ENCODE measurements at regions not wholly inside any gene's neighbourhood (a gene's known extent, or its start where the extent isn't known, plus 50 kb on each side); places are given as distances from the start of the nearest gene placed in this dataset.

DNA sequence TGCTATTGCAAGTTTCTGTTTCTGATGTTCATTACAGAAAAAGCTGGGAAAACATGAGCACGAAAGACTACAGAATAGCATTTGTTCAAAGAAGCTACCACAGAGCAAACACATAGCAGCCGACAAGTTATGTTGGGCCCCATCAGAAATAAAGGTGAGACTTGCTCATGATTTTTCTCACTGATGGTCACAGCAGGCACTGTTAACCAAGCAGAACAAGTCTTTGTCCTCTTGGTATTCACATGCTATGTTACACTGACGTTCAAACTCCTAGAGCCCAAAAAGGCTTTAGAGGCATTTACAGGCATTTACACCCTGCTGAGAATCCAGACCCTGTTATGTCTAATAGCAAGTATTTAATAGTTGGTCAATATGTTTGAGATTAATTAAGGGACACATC, 235.0 kb upstream of the HNMT start:
- TF ChIP-seq, protein P1, sequence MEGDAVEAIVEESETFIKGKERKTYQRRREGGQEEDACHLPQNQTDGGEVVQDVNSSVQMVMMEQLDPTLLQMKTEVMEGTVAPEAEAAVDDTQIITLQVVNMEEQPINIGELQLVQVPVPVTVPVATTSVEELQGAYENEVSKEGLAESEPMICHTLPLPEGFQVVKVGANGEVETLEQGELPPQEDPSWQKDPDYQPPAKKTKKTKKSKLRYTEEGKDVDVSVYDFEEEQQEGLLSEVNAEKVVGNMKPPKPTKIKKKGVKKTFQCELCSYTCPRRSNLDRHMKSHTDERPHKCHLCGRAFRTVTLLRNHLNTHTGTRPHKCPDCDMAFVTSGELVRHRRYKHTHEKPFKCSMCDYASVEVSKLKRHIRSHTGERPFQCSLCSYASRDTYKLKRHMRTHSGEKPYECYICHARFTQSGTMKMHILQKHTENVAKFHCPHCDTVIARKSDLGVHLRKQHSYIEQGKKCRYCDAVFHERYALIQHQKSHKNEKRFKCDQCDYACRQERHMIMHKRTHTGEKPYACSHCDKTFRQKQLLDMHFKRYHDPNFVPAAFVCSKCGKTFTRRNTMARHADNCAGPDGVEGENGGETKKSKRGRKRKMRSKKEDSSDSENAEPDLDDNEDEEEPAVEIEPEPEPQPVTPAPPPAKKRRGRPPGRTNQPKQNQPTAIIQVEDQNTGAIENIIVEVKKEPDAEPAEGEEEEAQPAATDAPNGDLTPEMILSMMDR (conservative IDR thresholded peaks at IDR 0.05; ENCODE audit: low read depth), result no peak
- ChIA-PET POLR2A (ENCODE audit: low non-redundant PET) (no interaction called here), CTCF (no interaction called here)
- no peak overlapping the region for H3K27ac ChIP-seq
- no peak for DNase-seq (ENCODE audit: low spot score)

DNA sequence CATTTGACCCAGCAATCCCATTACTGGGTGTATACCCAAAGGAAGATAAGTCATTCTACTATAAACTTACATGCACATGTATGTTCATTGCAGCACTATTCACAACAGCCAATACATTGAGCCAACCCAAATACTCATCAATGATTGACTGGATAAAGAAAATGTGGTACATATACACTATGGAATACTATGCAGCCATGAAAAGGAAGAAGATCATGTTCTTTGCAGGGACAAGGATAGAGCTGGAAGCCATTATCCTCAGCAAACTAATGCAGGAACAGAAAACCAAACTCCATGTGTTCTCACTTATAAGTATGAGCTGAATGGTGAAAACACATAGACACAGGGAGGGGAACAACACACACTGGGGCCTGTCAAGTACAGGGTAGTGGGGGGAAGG, 226.7 kb upstream of the HNMT start:
- no peak for DNase-seq (ENCODE audit: low spot score)
- H3K27ac ChIP-seq, result no peak overlapping the region
- POLR2A ChIA-PET (ENCODE audit: low non-redundant PET), result no interaction called here
- CTCF ChIA-PET, result no interaction called here
- TF ChIP-seq, protein P1 (conservative IDR thresholded peaks at IDR 0.05; ENCODE audit: low read depth), result no peak

DNA sequence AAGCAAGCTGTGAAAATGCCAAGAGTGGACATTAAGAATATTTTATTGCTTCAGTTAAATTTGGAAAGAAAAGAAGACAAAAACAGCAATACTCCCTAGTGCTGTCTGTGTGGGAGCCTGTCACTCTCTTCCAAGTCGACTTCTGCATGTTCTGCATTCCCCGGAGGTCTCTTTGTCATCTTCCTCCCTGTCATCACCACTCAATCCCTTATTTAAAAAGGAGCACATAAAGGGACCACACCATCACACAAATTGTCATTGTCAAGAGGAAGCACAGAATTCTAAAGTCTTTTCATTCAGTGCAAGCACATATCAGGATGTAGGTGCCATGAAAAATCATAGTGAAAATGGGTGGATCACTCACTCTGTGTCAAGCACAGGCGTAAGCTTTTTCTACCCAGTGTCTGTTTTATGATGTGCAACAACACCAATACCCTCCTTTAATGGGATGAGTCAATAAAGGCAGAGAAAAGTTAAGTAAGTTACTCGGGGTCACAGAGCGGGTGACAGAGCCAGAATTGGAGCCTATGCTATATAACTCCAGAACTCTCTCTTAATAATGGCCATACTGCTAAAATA, 222.4 kb upstream of the HNMT start:
- POLR2A ChIA-PET (ENCODE audit: low non-redundant PET), result no interaction called here
- TF ChIP-seq, protein P1 (conservative IDR thresholded peaks at IDR 0.05; ENCODE audit: low read depth), result no peak
- CTCF ChIA-PET, result interaction anchor here (0.5 to 0.8 kb wide), 3 partner anchors 22 to 248 kb away, joined by 3 to 5 read pairs (median 3); no protein-coding TSS in a partner anchor
- no peak overlapping the region for H3K27ac ChIP-seq
- DNase-seq (ENCODE audit: low spot score), result no peak

DNA sequence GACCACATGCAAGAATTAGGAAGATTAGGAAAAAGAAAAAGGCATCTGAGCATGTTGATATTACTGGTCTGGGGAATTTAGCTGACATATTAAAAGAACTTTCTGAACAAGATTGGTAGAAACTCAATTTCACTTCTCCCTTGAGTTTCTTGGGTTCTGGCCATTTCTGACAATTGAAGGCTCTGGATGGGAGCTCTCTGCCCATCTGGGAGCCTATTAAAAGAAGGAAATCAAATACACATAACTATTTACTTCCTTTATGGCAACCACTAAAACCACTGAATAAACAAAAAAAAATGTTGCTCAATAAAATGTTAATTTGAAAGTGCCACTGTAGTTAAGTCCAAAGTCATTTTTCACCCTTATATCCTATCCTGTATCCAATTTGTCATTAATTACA, 216.8 kb upstream of the HNMT start:
- DNase-seq (ENCODE audit: low spot score), result no peak
- H3K27ac ChIP-seq, result no peak overlapping the region
- POLR2A ChIA-PET (ENCODE audit: low non-redundant PET), result no interaction called here
- CTCF ChIA-PET, result no interaction called here
- TF ChIP-seq, protein P1 (conservative IDR thresholded peaks at IDR 0.05; ENCODE audit: low read depth), result no peak

GRCh38 chr2:137748533-137748932, 215.7 kb upstream of the HNMT start:
- ChIA-PET POLR2A (ENCODE audit: low non-redundant PET) (no interaction called here), CTCF (interaction anchor here (0.5 kb wide), 1 partner anchor 15 kb away, joined by 4 read pairs; no protein-coding TSS in a partner anchor)
- no peak for DNase-seq (ENCODE audit: low spot score)
- TF ChIP-seq, protein P1 (conservative IDR thresholded peaks at IDR 0.05; ENCODE audit: low read depth), result no peak
- no peak overlapping the region for H3K27ac ChIP-seq

DNA sequence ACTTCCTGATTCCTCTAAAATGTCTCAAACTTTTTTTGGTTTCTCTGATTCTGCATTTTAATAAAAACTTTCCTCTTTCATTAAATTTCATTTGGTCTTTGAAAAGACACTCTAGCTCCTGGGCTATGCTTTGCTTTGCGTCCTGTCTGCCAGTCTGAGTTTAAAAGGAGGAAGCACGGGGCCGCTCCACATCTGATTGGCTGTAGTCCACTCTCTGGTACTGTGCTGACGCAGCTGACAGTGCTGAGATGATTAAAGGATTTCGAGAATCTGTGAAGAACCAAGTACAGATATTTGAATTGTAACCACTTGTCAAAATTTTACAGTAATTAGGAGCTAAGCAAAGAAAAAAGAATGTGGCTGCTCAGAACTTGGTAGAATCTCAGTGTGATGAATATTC, 199.6 kb upstream of the HNMT start:
- TF ChIP-seq, protein P1 (conservative IDR thresholded peaks at IDR 0.05; ENCODE audit: low read depth), result no peak
- POLR2A ChIA-PET (ENCODE audit: low non-redundant PET), result no interaction called here
- no peak for DNase-seq (ENCODE audit: low spot score)
- H3K27ac ChIP-seq, result no peak overlapping the region
- CTCF ChIA-PET, result interaction anchor here (0.6 kb wide), 1 partner anchor 275 kb away, joined by 3 read pairs; no protein-coding TSS in a partner anchor
